Panc1 (cell line): ENCODE measurements at regions not wholly inside any gene's neighbourhood (a gene's known extent, or its start where the extent isn't known, plus 50 kb on each side); places are given as distances from the start of the nearest gene placed in this dataset.

Source experiments
- POLR2AphosphoS5 ChIP-seq: IDR thresholded peaks from 2 replicates; pipeline ENCODE4 v1.6.1; 2012; ENCODE audit warnings: mild to moderate bottlenecking, low read depth, low read length, moderate library complexity
- TF ChIP-seq, protein P1 (sequence below): fragments of 450-650 bp; IDR thresholded peaks from 2 replicates; pipeline ENCODE4 v1.5.1; 2017; ENCODE audit warnings: mild to moderate bottlenecking

DNA sequence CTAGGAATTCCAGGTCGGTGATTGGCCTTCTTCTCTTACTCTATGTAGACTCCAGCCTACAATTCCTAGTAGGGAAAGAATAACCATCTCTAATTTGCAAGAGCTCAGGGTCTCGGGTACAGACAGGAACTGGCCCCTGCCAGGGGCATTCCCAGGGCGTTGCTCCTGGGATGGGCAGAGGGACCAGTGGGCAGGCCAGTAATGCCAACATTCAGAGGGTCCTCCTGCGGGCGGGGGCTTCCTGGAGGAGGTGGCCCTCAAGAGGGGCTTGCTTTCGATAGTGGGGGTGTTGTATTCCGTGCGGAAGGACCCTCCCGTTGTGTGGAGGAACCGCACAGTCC is 94.3 kb upstream of the PRNP start:
- TF ChIP-seq, protein P1, sequence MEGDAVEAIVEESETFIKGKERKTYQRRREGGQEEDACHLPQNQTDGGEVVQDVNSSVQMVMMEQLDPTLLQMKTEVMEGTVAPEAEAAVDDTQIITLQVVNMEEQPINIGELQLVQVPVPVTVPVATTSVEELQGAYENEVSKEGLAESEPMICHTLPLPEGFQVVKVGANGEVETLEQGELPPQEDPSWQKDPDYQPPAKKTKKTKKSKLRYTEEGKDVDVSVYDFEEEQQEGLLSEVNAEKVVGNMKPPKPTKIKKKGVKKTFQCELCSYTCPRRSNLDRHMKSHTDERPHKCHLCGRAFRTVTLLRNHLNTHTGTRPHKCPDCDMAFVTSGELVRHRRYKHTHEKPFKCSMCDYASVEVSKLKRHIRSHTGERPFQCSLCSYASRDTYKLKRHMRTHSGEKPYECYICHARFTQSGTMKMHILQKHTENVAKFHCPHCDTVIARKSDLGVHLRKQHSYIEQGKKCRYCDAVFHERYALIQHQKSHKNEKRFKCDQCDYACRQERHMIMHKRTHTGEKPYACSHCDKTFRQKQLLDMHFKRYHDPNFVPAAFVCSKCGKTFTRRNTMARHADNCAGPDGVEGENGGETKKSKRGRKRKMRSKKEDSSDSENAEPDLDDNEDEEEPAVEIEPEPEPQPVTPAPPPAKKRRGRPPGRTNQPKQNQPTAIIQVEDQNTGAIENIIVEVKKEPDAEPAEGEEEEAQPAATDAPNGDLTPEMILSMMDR: no peak
- no peak for TF ChIP-seq POLR2AphosphoS5
